IPS-18a (cell line): ENCODE measurements at regions not wholly inside any gene's neighbourhood (a gene's known extent, or its start where the extent isn't known, plus 50 kb on each side); places are given as distances from the start of the nearest gene placed in this dataset.
A peak's percentile ranks its signal among the peaks of the same experiment; 100 is the strongest.
"Not testable (repeated sequence)": the region's sequence is repeated elsewhere in the genome, so short reads cannot be mapped to it uniquely, and the experiment has no call there.

Source experiments
- H3K27ac ChIP-seq: one replicate; pipeline ENCODE4 v1.5.1; 2013; ENCODE audit warnings: low read length
- H3K27me3 ChIP-seq: one replicate; pipeline ENCODE4 v1.6.1; 2013; ENCODE audit warnings: mild to moderate bottlenecking, low read length; ENCODE audit not compliant: control insufficient read depth, insufficient read depth
- H3K36me3 ChIP-seq: one replicate; pipeline ENCODE4 v1.6.1; 2013; ENCODE audit warnings: low read depth, low read length; ENCODE audit not compliant: control insufficient read depth
- H3K4me1 ChIP-seq: one replicate; pipeline ENCODE4 v1.6.1; 2013; ENCODE audit warnings: low read depth, low read length; ENCODE audit not compliant: control insufficient read depth
- H3K4me3 ChIP-seq: one replicate; pipeline ENCODE4 v1.5.1; 2013; ENCODE audit warnings: low read length
- H3K9ac ChIP-seq: one replicate; pipeline ENCODE4 v1.6.1; 2013; ENCODE audit warnings: mild to moderate bottlenecking, low read length, moderate library complexity
- H3K9me3 ChIP-seq: one replicate; pipeline ENCODE4 v1.6.1; 2013; ENCODE audit warnings: low read depth, low read length; ENCODE audit not compliant: control insufficient read depth

DNA sequence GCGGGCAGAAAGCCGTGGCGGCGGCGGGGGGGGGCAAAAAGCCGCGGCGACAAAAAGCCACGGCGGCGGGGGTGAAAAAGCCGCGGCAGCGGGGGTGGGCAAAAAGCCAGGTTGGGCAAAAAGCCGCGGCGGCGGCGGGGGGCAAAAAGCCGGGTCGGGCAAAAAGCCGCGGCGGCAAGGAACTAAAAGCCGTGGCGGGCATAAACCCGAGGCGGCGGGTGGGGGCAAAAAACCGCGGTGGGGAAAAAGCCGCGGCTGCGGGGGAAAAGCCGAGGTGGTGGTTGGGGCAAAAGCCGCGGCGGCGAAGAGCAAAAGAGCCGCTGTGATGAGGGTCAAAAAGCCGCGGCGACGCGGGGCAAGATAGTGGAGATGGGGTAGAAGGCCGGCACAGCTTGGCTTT, 1834.2 kb downstream of the FOXD4L5 start:
- not testable (repeated sequence) for H3K27ac ChIP-seq, H3K4me3 ChIP-seq, H3K9ac ChIP-seq, H3K36me3 ChIP-seq, H3K4me1 ChIP-seq, H3K27me3 ChIP-seq, H3K9me3 ChIP-seq

DNA sequence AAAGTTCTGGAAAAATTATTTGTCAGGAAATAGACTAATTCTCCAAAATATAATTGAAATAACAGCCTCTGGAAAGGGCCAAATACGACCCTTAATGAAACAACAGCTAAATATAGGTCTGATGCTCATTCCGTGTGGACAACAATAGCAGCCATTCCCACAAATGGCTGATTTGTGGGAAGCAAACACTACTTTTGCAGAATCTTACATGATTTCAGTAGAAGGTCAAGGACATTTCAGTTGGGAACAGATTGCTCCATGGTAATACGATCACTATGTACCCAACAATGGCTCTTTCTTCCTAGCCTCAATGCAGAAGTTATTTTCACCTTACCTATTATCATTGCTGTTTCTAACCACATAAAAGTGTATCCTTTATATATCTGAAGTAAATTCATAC, 1859.9 kb downstream of the FOXD4L5 start:
- H3K36me3 ChIP-seq, H3K27me3 ChIP-seq, H3K9me3 ChIP-seq, H3K9ac ChIP-seq, H3K27ac ChIP-seq, H3K4me1 ChIP-seq, H3K4me3 ChIP-seq: not testable (repeated sequence)

DNA sequence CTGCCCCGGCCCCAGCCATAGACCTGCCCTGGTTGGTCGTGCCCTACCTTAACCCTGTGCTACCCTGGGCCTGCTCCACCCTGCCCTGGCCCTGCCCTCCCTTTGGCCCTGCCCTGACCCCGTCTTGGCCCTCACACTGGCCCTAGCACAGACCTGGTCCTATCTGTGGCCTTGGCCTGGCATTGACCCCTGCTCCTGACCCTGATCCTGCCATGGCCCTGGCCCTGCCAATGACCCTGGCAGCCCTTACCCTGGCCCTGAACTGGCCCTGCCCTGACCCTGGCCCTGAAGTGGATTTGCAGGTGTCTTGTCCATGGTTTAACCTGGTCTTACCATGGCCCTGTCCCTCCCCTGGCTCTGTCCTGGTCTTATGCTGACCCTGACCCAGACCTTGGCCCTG, 1894.1 kb downstream of the FOXD4L5 start:
- not testable (repeated sequence) for H3K27ac ChIP-seq, H3K36me3 ChIP-seq, H3K9ac ChIP-seq, H3K27me3 ChIP-seq, H3K4me3 ChIP-seq, H3K9me3 ChIP-seq, H3K4me1 ChIP-seq

DNA sequence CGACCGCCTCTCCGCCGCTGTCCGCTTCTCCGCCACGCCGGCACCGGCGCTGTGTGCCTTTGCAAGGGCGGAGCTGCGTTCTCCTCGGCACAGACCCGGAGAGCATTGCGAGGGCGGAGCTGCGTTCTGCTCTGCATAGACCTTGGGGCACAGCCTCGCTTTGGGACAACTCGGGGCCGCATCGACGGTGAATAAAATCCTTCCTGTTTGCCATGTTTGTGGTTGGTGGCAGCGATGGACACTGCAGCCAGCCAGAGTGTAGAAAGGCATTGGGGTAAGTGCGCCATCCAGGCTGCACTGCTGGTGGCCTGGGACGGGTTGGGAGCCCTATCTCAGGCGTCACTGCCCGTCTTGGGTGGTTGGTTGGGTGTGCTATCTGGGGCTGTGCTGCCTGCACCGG, 1899.5 kb downstream of the FOXD4L5 start:
- H3K9me3 ChIP-seq, H3K36me3 ChIP-seq, H3K4me1 ChIP-seq, H3K27ac ChIP-seq, H3K9ac ChIP-seq, H3K27me3 ChIP-seq: not testable (repeated sequence)
- H3K4me3 ChIP-seq = peak overlapping the region; percentile 30

DNA sequence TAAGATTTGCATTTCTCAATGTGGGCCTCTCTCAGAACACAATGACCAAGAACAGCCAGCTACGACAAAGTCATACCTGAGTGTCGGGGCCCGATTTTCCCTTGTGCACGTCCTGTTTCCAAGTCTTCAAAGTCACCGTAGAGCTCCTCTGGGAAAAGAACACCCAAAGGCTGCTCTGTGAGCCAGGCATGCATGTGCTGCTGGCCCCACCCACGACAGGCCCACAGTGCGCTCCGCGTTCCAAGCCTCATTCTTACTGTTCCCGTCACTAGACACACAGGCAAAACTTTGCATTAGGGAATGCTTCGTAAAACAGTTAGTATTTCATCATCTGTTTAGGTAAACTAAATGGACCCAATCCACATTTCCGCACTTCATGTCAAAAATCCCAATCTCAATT, 1905.1 kb downstream of the FOXD4L5 start:
- H3K4me3 ChIP-seq, H3K9me3 ChIP-seq, H3K27me3 ChIP-seq, H3K27ac ChIP-seq, H3K36me3 ChIP-seq, H3K4me1 ChIP-seq, H3K9ac ChIP-seq: not testable (repeated sequence)

DNA sequence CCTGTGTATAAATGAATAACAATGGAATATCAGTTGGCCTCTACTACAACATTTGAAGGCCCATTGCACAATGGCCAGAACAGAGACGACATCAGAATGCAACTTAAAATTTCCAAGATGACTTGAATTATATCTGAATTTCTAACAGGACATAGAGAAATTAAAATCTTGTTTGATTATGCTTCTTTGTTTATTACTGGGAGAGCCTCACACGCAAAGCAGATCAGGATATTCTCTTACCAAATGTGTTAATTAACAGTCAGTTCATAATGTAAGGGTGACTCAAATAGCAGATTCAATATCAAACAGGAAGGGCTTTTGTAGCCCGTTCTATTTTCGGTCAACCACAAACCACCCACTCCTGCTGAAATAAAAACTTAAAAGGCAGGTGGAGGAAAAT, 1930.8 kb downstream of the FOXD4L5 start:
- H3K9ac ChIP-seq, H3K27ac ChIP-seq, H3K36me3 ChIP-seq, H3K4me1 ChIP-seq, H3K4me3 ChIP-seq, H3K9me3 ChIP-seq: not testable (repeated sequence)
- peaks cover 13% of the 10 kb centered on the region for H3K27me3 ChIP-seq

DNA sequence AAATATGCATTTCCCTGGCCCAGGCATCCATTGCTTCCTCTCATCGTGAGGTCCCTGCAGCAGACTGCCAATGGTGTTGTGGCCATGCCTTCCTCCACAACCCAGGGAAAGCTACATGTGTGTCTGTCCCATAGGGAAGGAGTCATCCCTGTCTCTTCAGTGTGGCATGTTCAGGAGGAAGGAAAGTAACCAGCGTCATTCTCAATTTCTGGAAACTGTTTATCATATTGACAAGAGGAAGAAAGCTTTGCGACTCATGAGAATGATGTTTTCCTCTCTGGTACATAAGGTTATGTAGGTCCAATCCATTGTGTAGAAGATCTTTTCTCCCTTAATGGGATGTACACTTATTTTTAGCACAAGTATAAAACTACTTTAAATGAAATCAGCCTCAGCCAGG, 1937.7 kb downstream of the FOXD4L5 start:
- H3K27me3 ChIP-seq = peaks cover 16% of the 10 kb centered on the region
- not testable (repeated sequence) for H3K4me3 ChIP-seq, H3K4me1 ChIP-seq, H3K36me3 ChIP-seq, H3K9me3 ChIP-seq, H3K9ac ChIP-seq, H3K27ac ChIP-seq

DNA sequence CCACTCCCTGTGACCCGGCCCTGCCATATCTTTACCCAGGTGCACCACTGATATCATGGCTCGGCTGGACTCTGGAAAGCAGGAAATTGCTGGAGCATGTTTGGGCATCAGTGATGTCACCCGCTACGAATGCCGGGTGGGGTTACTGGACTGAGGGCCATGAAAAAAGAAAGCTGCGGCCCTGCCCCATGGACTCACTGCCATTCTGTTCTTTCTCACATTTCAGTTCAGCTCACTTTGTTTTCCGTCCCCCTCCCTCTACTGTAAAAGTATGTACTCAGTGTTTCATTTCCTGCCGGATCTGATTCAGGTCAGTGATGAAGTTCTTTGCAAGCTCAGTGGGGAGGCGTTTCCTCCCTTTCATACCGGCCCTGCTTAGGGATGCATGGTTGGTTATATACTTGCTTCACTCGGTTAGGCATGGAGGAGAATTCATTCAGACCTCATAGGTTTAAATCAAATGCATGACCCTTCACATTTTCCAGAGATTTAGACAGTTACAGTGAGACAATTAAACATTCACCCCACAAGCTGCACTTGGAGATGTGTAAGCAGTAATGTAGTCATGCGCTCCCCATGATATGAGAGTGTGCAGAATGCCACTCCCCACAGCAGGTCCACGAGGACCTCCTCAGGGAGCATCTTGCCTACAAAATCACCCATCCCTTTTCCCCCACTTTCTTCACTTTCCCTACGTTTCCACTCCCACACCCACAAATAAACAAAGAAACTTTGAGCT, 1938.5 kb downstream of the FOXD4L5 start:
- not testable (repeated sequence) for H3K27ac ChIP-seq, H3K9ac ChIP-seq, H3K4me1 ChIP-seq, H3K4me3 ChIP-seq, H3K9me3 ChIP-seq, H3K36me3 ChIP-seq
- H3K27me3 ChIP-seq = peaks cover 16% of the 10 kb centered on the region

DNA sequence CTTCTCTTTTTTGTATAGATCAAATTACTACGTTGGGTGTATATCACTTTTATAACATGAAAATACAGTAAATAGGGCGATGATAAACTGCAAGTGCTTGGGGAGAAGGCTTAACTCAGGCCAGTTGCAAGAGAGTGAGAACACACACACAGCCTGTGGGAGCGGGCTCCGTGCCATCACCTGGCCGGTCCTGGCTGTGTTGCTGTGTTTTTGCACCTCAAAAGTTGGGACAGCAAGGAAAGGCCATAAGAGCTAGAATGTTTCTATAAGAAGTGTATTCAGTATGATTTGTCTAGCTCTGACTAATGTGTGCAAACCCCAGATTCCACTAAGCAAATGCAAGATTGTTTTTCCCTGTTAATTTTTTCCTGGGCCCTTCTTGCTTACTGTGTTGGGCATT, 1940.6 kb downstream of the FOXD4L5 start:
- not testable (repeated sequence) for H3K27ac ChIP-seq

DNA sequence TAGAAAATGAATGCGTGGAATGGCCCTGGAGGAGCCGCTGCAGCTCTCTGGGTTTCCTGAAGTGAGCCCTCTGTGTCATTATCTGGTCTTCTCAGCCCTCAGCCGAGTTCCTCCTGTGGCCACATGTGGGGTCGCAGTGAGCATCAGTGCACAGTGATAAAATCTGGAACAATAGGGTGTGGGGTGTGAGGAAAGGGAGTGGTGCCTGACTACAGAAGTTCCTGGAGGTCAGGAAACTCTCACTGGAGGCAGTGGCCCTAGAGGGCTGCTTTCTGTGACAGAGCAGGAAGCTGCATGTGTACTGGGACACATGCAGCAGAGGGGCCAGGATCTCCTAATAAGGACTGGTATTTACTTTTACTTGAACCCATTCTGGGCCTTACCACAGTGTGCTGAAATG, 1942.5 kb downstream of the FOXD4L5 start:
- not testable (repeated sequence) for H3K9me3 ChIP-seq, H3K27ac ChIP-seq, H3K9ac ChIP-seq, H3K4me1 ChIP-seq, H3K4me3 ChIP-seq, H3K36me3 ChIP-seq
- H3K27me3 ChIP-seq = peaks cover 28% of the 10 kb centered on the region

More for the DNA sequence above, 1940.6 kb downstream of the FOXD4L5 start:
- H3K36me3 ChIP-seq, H3K9ac ChIP-seq, H3K4me3 ChIP-seq, H3K4me1 ChIP-seq, H3K9me3 ChIP-seq: not testable (repeated sequence)
- peaks cover 16% of the 10 kb centered on the region for H3K27me3 ChIP-seq

DNA sequence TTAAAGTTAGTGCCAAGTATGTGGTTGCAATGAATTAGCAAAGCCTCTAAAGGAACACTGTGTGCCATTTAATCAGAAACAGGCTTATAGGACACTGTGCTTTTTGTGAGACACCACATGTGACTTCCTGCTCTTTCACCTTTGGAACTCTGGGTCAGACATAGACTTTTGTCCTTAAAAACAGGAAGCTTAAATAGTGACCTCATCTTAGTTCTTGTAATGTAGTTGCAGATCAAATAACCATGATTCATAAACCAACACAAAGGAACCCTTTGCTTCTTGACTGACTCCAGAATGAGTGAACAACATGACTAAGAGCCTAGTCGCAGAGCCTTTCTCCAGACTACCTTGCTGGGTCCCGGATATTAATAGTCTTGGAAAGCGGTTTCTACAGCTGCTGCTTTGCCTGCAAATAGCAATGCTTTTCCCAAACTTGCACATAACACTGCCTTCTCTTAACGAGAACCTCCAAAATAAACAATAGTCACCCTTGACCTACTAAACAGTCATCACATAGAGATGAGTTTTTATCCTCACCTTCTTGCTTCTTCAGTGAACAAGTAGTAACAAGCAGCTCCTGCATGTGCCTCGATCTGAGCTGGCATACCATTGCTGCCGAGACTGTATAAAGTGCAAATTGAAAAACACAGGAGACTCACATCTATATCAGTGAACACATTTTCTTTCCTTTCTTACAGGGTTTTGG, 1947.0 kb downstream of the FOXD4L5 start:
- H3K27ac ChIP-seq, H3K36me3 ChIP-seq, H3K9ac ChIP-seq, H3K4me1 ChIP-seq, H3K4me3 ChIP-seq, H3K9me3 ChIP-seq: not testable (repeated sequence)
- peaks cover 24% of the 10 kb centered on the region for H3K27me3 ChIP-seq

DNA sequence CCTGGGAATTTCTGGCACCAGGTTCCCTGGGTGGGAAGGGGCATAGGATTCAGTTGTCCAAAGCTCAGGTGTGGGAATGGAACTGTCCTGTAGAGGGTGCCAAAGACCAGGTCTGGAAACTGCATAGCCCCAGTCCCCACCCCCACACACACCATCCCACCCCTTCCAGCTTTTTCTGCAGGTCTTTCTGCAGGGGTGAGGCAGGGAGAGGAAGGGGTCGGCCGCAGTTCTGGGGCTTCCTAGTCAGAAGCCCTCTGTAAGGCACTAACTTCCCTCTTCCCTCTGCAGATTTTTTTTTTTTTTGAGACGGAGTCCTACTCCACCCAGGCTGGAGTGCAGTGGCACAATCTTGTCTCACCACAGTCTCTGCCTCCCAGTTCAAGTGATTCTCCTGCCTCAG, 1949.7 kb downstream of the FOXD4L5 start:
- not testable (repeated sequence) for H3K27ac ChIP-seq, H3K4me3 ChIP-seq, H3K9me3 ChIP-seq, H3K9ac ChIP-seq, H3K36me3 ChIP-seq, H3K4me1 ChIP-seq
- peaks cover 31% of the 10 kb centered on the region for H3K27me3 ChIP-seq
